ENCODE measurements at regions not wholly inside any gene's neighbourhood (a gene's known extent, or its start where the extent isn't known, plus 50 kb on each side); places are given as distances from the start of the nearest gene placed in this dataset.
"Not testable (repeated sequence)": the region's sequence is repeated elsewhere in the genome, so short reads cannot be mapped to it uniquely, and the experiment has no call there.

DNA sequence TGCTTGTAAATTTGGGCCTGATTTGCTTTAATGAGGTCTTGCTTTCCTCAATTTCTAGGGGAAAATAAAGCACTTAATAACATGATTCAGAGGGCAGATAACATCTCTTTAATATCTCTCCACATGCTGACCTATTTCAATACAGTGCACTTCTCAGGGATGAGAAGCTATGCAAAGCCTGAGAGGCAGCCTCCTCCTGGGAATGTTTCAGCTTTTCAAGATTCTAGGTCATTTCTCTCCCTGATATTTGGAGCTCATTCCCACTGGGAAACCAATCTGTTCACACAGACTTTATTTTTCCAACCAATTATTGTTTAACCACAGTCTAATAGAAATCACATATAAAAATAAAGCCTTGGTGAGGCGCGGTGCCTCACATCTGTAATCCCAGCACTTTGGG, 67.0 kb upstream of the LSAMP start:
- no peak for DNase-seq (ENCODE audit: low spot score)

DNA sequence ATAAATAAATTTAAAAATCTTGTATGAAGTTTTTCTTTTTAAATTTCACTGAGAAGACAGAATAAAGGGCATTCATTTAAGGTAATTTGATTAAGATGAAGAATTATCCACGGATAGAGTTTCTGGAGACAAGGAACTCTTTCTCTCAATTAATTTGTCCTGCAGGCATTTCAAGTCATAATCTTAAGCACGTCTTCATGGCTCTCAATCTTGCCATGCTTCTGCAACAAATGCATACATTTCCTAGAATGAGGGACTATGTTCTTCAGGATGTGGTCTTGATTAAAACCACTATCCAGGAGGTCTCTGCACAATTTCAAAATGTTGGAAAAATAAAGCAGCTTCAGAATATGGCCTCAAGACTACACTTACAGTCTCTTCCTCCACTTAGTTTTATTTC, 67.6 kb upstream of the LSAMP start:
- DNase-seq (ENCODE audit: low spot score) = no peak

GRCh38 chr3:116515973-116516372, 70.7 kb upstream of the LSAMP start:
- no peak for DNase-seq (ENCODE audit: low spot score)

DNA sequence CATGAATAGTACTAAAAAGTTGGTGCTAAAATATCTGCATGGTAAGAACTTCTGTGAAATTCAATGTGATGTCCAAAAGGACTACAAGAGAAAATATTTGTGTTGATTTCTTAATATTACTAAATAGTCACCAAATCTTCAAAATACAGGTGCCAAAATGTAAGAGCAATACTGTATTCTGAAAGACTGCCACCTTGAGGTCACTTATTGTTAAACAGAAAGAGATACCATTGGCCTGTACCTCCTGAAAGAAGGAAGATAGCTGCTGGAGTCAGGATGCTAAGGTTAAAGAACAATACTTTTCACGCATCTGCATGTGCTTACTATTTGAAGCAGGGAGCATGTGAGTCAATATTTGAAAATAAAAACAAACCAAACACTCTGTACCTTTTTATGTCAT, 72.0 kb upstream of the LSAMP start:
- DNase-seq (ENCODE audit: low spot score) = no peak

DNA sequence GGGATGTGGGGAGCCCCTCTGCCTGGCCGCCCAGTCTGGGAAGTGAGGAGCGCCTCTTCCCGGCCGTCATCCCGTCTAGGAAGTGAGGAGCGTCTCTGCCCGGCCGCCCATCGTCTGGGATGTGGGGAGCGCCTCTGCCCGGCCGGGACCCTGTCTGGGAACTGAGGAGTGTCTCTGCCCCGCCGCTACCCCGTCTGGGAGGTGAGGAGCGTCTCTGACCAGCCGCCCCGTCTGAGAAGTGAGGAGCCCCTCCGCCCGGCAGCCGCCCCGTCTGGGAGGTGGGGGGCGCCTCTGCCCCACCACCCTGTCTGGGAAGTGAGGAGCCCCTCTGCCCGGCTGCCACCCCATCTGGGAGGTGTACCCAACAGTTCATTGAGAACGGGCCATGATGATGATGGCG, 73.8 kb upstream of the LSAMP start:
- DNase-seq (ENCODE audit: low spot score) = not testable (repeated sequence)

DNA sequence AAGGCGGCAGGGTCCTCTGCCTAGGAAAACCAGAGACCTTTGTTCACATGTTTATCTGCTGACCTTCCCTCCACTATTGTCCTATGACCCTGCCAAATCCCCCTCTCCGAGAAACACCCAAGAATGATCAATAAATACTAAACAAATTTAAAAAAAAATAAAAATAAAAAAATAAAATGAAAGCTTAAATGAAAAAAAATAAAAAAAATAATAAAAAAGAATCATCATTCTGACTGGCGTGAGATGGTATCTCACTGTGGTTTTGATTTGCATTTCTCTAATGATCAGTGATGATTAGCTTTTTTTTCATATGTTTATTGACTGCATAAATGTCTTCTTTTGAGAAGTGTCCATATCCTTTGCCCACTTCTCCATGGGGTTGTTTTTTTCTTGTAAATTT, 74.5 kb upstream of the LSAMP start:
- DNase-seq (ENCODE audit: low spot score) = not testable (repeated sequence)

DNA sequence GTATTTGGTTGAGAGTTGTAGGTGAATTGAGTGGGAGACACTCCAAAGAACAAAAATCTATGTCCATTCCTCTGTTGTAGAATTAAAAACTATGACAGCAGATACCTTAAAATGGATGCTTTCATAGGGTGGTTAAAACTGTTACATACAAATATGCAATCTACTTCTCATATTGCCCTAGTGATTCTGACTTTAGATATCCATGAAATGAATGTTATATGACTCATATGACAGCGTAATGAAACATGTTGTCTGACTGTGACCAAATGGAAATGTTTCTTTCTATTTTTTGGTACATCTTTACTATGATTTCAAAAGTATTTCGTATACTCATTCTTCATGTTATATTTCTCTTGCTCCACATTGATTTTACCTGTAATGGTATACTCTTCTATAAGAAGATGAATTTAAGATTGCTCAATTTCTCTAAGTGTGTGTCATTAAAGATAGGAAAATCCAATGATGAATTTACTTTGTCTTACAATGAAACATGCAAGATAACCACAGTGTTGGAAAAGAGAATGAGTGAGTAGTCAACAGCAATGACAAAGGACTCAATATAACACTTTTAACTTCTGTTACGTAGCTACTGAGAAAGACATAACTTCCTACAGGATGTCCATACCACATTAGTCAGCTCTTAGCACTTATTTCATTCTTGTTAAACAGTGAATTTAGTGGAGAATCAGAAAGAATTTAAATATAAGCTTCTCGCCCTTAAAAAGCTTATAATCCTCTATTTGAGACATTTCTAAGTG, 79.3 kb upstream of the LSAMP start:
- no peak for DNase-seq (ENCODE audit: low spot score)

GRCh38 chr3:116552246-116552645, 107.0 kb upstream of the LSAMP start:
- DNase-seq (ENCODE audit: low spot score) = no peak

DNA sequence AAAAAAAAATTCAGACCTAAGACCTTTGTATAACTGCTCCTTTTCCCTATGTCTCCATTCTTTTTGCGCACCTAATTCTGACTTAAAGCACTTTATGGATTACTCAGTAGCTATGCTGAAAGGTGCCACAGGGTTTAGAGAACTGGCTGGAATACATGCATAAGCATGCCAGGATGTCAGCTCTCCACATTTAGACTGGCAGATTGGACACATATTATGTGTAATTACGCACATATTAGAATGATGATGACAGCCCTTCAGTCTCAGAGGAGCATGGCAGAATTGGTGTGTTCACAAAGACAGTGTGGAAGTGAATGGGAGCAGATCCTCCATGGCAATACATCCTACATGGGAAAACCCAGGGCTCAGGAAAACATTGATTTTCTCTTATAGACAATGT, 108.1 kb upstream of the LSAMP start:
- no peak for DNase-seq (ENCODE audit: low spot score)

DNA sequence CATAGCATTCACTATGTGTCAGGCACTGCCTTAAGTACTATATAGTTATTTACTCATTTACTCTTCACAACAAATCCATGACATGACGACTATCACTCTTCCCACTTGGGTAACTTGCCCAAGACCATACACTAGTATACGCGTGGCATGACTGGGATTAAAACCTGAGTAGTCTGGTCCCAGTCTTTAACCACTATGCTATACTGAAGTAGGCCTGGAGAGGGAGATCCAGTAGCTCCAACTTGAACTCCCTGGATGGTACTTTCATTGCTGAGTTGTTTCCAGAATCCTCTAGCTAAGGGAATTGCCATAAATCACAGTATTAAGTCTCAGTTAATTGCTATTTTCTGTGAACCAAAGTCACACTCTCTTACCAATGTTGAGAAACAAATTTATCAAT, 116.2 kb upstream of the LSAMP start:
- DNase-seq (ENCODE audit: low spot score) = no peak

- no peak for DNase-seq (ENCODE audit: low spot score)
Measured at GRCh38 chr3:116563351-116563750, 118.1 kb upstream of the LSAMP start.

DNA sequence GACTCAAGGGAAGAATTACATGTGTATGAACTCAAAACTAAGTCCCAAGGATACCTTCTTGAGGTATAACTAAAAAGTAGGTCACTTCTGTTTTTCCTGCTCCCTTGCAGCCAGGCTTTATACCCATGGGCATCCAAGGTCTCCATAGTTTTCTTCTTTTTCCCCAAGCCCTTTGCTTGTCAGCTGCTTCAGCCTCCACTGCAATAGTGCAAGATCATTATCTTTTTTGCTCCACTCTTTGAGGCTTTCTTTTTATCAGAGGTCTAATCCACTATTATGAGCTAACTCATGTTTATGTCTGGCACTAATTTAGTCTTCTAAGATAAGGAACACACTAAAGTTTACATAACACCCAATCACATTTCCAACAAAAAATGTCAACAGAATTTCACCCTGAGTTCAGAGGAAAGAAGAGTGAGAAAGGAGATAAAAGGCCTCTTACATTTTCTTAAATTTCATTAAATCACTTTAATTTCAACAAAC, 121.2 kb upstream of the LSAMP start:
- DNase-seq (ENCODE audit: low spot score) = no peak

DNA sequence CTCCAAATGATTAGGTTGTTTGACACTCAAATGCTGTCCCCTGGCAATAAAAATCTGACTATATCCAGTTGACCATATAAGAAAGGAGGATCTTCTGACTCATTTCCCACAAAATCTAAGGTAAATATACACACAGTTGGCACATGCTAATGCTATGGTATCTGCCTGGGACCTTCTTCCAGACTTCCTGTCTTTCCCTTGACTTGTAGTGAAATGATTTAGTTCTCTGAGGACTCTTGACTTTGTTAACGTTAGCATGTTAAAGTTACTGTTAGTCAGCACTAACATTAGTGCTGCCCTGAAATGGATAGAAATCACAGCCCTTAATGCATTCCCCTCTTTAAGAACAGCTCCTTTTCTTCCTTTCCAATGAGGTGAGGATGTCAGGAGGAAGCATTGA, 124.3 kb upstream of the LSAMP start:
- no peak for DNase-seq (ENCODE audit: low spot score)

GRCh38 chr3:116579840-116580239, 129.7 kb upstream of the TUSC7 start:
- no peak for DNase-seq (ENCODE audit: low spot score)

DNA sequence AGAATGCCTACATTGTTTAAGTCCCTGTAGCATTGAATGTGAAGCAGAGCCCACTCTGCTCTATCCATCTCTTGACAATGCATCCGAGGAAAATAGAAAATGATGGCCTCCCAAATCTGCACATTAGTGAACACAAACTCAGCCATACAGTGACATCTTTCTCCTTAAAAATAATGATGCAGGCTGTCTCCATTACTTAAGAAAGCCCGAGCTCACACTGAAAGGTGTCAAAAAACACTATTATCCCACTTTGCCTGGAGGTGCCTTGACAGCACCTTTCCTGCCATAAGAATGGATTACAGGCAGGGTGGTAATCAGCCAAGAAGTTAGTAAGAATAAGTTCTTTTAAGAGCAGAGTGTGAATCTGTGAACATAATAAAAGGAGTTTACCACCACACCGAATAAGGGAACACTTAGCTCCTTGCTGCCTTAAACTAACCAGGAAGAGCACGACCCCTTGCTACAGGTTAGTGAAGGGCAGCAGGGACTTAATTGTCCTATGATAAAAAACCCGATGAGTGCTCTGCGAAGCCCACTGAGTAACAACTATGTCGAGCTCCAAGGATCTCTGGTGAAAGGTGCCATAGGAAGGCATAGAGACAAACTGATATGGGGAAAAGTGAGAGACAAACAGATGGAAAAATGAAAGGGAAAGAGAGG, 123.2 kb upstream of the TUSC7 start:
- DNase-seq (ENCODE audit: low spot score) = no peak

DNA sequence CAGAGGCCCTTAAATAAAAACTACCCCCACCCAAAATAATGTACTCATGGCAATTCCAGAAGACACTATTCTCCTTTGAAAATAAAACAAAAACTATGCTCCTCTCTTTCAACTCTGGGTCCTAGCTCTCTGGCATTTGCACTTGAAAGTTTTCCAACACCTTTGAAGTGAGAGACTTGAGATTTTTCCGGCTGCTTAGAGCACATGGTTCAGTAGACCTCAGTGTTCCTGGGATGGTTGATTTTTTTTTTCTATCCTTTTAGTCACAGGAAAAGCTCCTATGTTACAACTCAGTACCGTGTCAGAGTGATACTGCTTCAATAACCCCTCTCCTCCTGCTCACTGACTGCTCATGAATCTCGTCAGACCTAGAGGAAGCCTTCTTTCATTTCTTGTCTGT, 118.3 kb upstream of the TUSC7 start:
- DNase-seq (ENCODE audit: low spot score) = no peak

- DNase-seq (ENCODE audit: low spot score) = no peak
Measured at GRCh38 chr3:116601206-116601605, 108.4 kb upstream of the TUSC7 start.

GRCh38 chr3:116607205-116607604, 102.4 kb upstream of the TUSC7 start:
- no peak for DNase-seq (ENCODE audit: low spot score)

DNA sequence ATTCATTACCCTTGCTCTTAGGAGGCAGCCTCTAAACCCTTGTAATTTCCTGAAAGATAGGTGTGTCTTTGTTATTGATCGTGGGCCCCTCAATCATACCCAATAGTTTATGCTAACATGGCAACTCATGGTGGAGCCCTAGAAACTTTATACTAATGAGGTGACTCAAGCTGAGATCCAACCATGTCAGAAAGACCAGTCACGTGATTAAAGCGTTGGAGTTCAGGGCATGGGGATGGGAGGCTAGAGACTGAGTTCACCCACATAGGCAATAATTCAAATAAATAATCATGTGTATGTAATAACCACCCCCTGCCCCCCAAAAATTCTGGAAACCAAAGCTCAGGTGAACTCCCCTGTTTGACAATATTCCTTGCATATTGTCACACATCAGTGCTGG, 99.5 kb upstream of the TUSC7 start:
- DNase-seq (ENCODE audit: low spot score) = no peak

DNA sequence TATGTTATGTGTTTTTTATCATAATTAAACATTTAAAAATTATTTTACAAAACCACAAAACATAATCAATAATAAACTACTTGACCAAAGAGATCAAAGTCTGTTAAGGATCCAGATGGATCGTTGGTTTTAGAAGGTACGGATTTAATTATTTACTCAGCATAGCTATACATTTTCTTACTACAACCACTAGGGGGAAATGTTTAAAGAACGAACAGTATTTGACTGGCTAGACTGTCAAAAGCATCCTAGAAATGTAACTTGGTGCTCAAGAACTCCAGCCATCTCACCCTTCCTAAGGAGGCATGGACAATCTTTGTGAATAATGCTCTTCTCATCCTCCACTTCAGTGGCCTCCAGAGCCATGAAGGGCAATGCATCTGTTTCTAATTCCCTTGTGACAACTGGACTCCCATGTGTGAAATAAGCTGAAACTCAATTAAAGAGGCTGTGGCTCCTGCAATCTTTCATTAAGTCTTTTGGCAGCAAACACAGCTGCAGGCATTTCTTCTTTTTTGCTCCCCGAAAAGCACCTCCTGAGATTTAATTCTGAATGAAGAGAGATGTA, 94.7 kb upstream of the TUSC7 start:
- DNase-seq (ENCODE audit: low spot score) = peak; percentile 16

- no peak for DNase-seq (ENCODE audit: low spot score)
Measured at GRCh38 chr3:116618138-116618537, 91.4 kb upstream of the TUSC7 start.

GRCh38 chr3:116618930-116619329, 90.6 kb upstream of the TUSC7 start:
- DNase-seq (ENCODE audit: low spot score) = no peak

DNA sequence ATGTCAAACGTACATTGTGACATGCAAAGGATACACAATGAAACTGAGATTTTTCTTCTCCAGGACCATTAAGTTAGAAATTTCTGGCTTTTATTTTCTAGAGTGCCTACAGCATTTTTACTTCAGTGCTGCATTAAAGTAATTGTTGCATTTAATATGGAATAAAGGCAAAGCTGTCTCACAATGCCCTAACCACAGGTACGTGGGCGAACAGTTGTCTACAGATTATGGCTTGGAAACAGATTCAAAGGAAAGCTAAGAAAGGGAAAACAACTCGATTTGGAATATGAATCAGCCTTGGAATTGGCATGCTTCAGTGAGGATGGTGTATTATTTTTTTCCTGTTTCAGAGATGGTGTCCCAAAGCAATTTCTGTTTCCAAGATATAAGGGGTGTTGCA, 79.1 kb upstream of the TUSC7 start:
- no peak for DNase-seq (ENCODE audit: low spot score)

DNA sequence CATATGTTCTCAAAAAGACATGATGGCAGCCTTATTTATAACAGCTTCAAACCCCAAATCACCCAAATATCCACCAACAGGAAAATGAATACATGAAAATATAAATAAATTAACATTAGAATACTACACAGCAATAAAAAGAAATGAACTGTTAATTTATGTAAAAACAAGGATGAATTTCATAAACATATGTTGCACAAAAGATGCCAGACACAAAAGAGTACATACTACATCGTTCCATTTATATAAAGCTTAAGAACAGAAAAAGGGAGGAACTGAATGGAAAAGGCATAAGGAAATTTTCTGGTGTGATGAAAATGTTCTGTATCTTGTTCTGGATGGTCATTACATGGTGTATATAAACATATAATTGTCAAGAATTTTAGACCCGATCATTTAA, 69.9 kb upstream of the TUSC7 start:
- no peak for DNase-seq (ENCODE audit: low spot score)

All from LoVo (cell line).